ENCODE measurements at regions not wholly inside any gene's neighbourhood (a gene's known extent, or its start where the extent isn't known, plus 50 kb on each side); places are given as distances from the start of the nearest gene placed in this dataset.

- Histone ChIP-seq H3K27ac (ENCODE audit: low read length) (no peak overlapping the region), H2AFZ (ENCODE audit: low read length) (no peak overlapping the region), H3K4me3 (ENCODE audit: low read length) (no peak overlapping the region), H3K4me1 (ENCODE audit: low read length) (no peaks in the 10 kb centered on the region), H3K36me3 (ENCODE audit: insufficient read depth, low read length) (no peaks in the 10 kb centered on the region), H4K20me1 (ENCODE audit: insufficient read depth, low read depth, low read length) (no peaks in the 10 kb centered on the region), H3K9me2 (replicated peaks; ENCODE audit: insufficient read depth, low read length) (no peaks in the 10 kb centered on the region), H3K4me2 (ENCODE audit: low read depth, low read length, poor library complexity, severe bottlenecking) (no peak overlapping the region), H3K27me3 (ENCODE audit: low read length) (no peaks in the 10 kb centered on the region), H3K9ac (ENCODE audit: low read length) (no peak overlapping the region), H3K9me3 (ENCODE audit: low read length) (no peaks in the 10 kb centered on the region), H3K79me2 (ENCODE audit: low read length) (no peaks in the 10 kb centered on the region)
- DNase-seq = no peak
Observed at GRCh38 chr11:69348414-69349235, 54.7 kb downstream of the MYEOV start.

GRCh38 chr11:69350040-69350439 lies 56.1 kb downstream of the MYEOV start:
- Histone ChIP-seq H3K9me2 (replicated peaks; ENCODE audit: insufficient read depth, low read length) (no peaks in the 10 kb centered on the region), H4K20me1 (ENCODE audit: insufficient read depth, low read depth, low read length) (no peaks in the 10 kb centered on the region), H3K4me3 (ENCODE audit: low read length) (no peak overlapping the region), H3K27me3 (ENCODE audit: low read length) (no peaks in the 10 kb centered on the region), H3K79me2 (ENCODE audit: low read length) (no peaks in the 10 kb centered on the region), H3K4me2 (ENCODE audit: low read depth, low read length, poor library complexity, severe bottlenecking) (no peak overlapping the region), H3K9me3 (ENCODE audit: low read length) (no peaks in the 10 kb centered on the region), H3K4me1 (ENCODE audit: low read length) (no peaks in the 10 kb centered on the region), H3K36me3 (ENCODE audit: insufficient read depth, low read length) (no peaks in the 10 kb centered on the region), H3K9ac (ENCODE audit: low read length) (no peak overlapping the region), H2AFZ (ENCODE audit: low read length) (no peak overlapping the region), H3K27ac (ENCODE audit: low read length) (no peak overlapping the region)
- no peak for DNase-seq

GRCh38 chr11:69350596-69350995 lies 56.6 kb downstream of the MYEOV start:
- H3K9me3 ChIP-seq (ENCODE audit: low read length) = no peaks in the 10 kb centered on the region
- H3K4me1 ChIP-seq (ENCODE audit: low read length) = no peaks in the 10 kb centered on the region
- no peaks in the 10 kb centered on the region for H3K79me2 ChIP-seq (ENCODE audit: low read length)
- H3K9ac ChIP-seq (ENCODE audit: low read length) = no peak overlapping the region
- H3K36me3 ChIP-seq (ENCODE audit: insufficient read depth, low read length) = no peaks in the 10 kb centered on the region
- H2AFZ ChIP-seq (ENCODE audit: low read length) = no peak overlapping the region
- H4K20me1 ChIP-seq (ENCODE audit: insufficient read depth, low read depth, low read length) = no peaks in the 10 kb centered on the region
- no peak overlapping the region for H3K4me2 ChIP-seq (ENCODE audit: low read depth, low read length, poor library complexity, severe bottlenecking)
- H3K9me2 ChIP-seq (replicated peaks; ENCODE audit: insufficient read depth, low read length) = no peaks in the 10 kb centered on the region
- H3K4me3 ChIP-seq (ENCODE audit: low read length) = no peak overlapping the region
- DNase-seq = no peak
- no peaks in the 10 kb centered on the region for H3K27me3 ChIP-seq (ENCODE audit: low read length)
- H3K27ac ChIP-seq (ENCODE audit: low read length) = no peak overlapping the region

GRCh38 chr11:69351460-69351859 lies 57.5 kb downstream of the MYEOV start:
- H2AFZ ChIP-seq (ENCODE audit: low read length) = no peak overlapping the region
- H3K9ac ChIP-seq (ENCODE audit: low read length) = no peak overlapping the region
- DNase-seq = no peak
- no peaks in the 10 kb centered on the region for H3K79me2 ChIP-seq (ENCODE audit: low read length)
- H3K36me3 ChIP-seq (ENCODE audit: insufficient read depth, low read length) = no peaks in the 10 kb centered on the region
- no peak overlapping the region for H3K4me3 ChIP-seq (ENCODE audit: low read length)
- no peaks in the 10 kb centered on the region for H3K27me3 ChIP-seq (ENCODE audit: low read length)
- H4K20me1 ChIP-seq (ENCODE audit: insufficient read depth, low read depth, low read length) = no peaks in the 10 kb centered on the region
- H3K9me2 ChIP-seq (replicated peaks; ENCODE audit: insufficient read depth, low read length) = no peaks in the 10 kb centered on the region
- H3K4me2 ChIP-seq (ENCODE audit: low read depth, low read length, poor library complexity, severe bottlenecking) = no peak overlapping the region
- no peaks in the 10 kb centered on the region for H3K9me3 ChIP-seq (ENCODE audit: low read length)
- H3K27ac ChIP-seq (ENCODE audit: low read length) = no peak overlapping the region
- no peaks in the 10 kb centered on the region for H3K4me1 ChIP-seq (ENCODE audit: low read length)

GRCh38 chr11:69352166-69352565 lies 58.2 kb downstream of the MYEOV start:
- no peak overlapping the region for H3K9ac ChIP-seq (ENCODE audit: low read length)
- H3K4me1 ChIP-seq (ENCODE audit: low read length) = no peaks in the 10 kb centered on the region
- DNase-seq = no peak
- no peaks in the 10 kb centered on the region for H4K20me1 ChIP-seq (ENCODE audit: insufficient read depth, low read depth, low read length)
- no peaks in the 10 kb centered on the region for H3K9me3 ChIP-seq (ENCODE audit: low read length)
- H3K27ac ChIP-seq (ENCODE audit: low read length) = no peak overlapping the region
- no peak overlapping the region for H2AFZ ChIP-seq (ENCODE audit: low read length)
- no peak overlapping the region for H3K4me3 ChIP-seq (ENCODE audit: low read length)
- H3K27me3 ChIP-seq (ENCODE audit: low read length) = no peaks in the 10 kb centered on the region
- H3K36me3 ChIP-seq (ENCODE audit: insufficient read depth, low read length) = no peaks in the 10 kb centered on the region
- H3K79me2 ChIP-seq (ENCODE audit: low read length) = no peaks in the 10 kb centered on the region
- H3K9me2 ChIP-seq (replicated peaks; ENCODE audit: insufficient read depth, low read length) = no peaks in the 10 kb centered on the region
- H3K4me2 ChIP-seq (ENCODE audit: low read depth, low read length, poor library complexity, severe bottlenecking) = no peak overlapping the region

GRCh38 chr11:69352715-69353319 lies 58.9 kb downstream of the MYEOV start:
- H2AFZ ChIP-seq (ENCODE audit: low read length) = no peak overlapping the region
- no peak for DNase-seq
- H3K9ac ChIP-seq (ENCODE audit: low read length) = no peak overlapping the region
- no peaks in the 10 kb centered on the region for H3K9me3 ChIP-seq (ENCODE audit: low read length)
- no peak overlapping the region for H3K4me3 ChIP-seq (ENCODE audit: low read length)
- H3K79me2 ChIP-seq (ENCODE audit: low read length) = no peaks in the 10 kb centered on the region
- H4K20me1 ChIP-seq (ENCODE audit: insufficient read depth, low read depth, low read length) = no peaks in the 10 kb centered on the region
- H3K36me3 ChIP-seq (ENCODE audit: insufficient read depth, low read length) = no peaks in the 10 kb centered on the region
- no peaks in the 10 kb centered on the region for H3K4me1 ChIP-seq (ENCODE audit: low read length)
- H3K27me3 ChIP-seq (ENCODE audit: low read length) = no peaks in the 10 kb centered on the region
- no peak overlapping the region for H3K27ac ChIP-seq (ENCODE audit: low read length)
- no peaks in the 10 kb centered on the region for H3K9me2 ChIP-seq (replicated peaks; ENCODE audit: insufficient read depth, low read length)
- H3K4me2 ChIP-seq (ENCODE audit: low read depth, low read length, poor library complexity, severe bottlenecking) = no peak overlapping the region

- no peak overlapping the region for H3K4me2 ChIP-seq (ENCODE audit: low read depth, low read length, poor library complexity, severe bottlenecking)
- H2AFZ ChIP-seq (ENCODE audit: low read length) = no peak overlapping the region
- no peak for DNase-seq
- no peaks in the 10 kb centered on the region for H3K9me2 ChIP-seq (replicated peaks; ENCODE audit: insufficient read depth, low read length)
- H3K36me3 ChIP-seq (ENCODE audit: insufficient read depth, low read length) = no peaks in the 10 kb centered on the region
- no peaks in the 10 kb centered on the region for H3K27me3 ChIP-seq (ENCODE audit: low read length)
- no peaks in the 10 kb centered on the region for H3K9me3 ChIP-seq (ENCODE audit: low read length)
- no peak overlapping the region for H3K27ac ChIP-seq (ENCODE audit: low read length)
- H3K79me2 ChIP-seq (ENCODE audit: low read length) = no peaks in the 10 kb centered on the region
- no peaks in the 10 kb centered on the region for H3K4me1 ChIP-seq (ENCODE audit: low read length)
- H3K9ac ChIP-seq (ENCODE audit: low read length) = no peak overlapping the region
- no peaks in the 10 kb centered on the region for H4K20me1 ChIP-seq (ENCODE audit: insufficient read depth, low read depth, low read length)
- no peak overlapping the region for H3K4me3 ChIP-seq (ENCODE audit: low read length)
Observed at GRCh38 chr11:69353696-69354544, 60.0 kb downstream of the MYEOV start.

- Histone ChIP-seq H3K27me3 (ENCODE audit: low read length) (no peaks in the 10 kb centered on the region), H2AFZ (ENCODE audit: low read length) (no peak overlapping the region), H3K9ac (ENCODE audit: low read length) (no peak overlapping the region), H3K9me2 (replicated peaks; ENCODE audit: insufficient read depth, low read length) (no peaks in the 10 kb centered on the region), H4K20me1 (ENCODE audit: insufficient read depth, low read depth, low read length) (no peaks in the 10 kb centered on the region), H3K9me3 (ENCODE audit: low read length) (no peaks in the 10 kb centered on the region), H3K4me1 (ENCODE audit: low read length) (no peaks in the 10 kb centered on the region), H3K27ac (ENCODE audit: low read length) (no peak overlapping the region), H3K4me3 (ENCODE audit: low read length) (no peak overlapping the region), H3K4me2 (ENCODE audit: low read depth, low read length, poor library complexity, severe bottlenecking) (no peak overlapping the region), H3K79me2 (ENCODE audit: low read length) (no peaks in the 10 kb centered on the region), H3K36me3 (ENCODE audit: insufficient read depth, low read length) (no peaks in the 10 kb centered on the region)
- DNase-seq = no peak
Observed at GRCh38 chr11:69354545-69354897, 60.6 kb downstream of the MYEOV start.

All from Karpas-422 (cell line).